ENCODE measurements at regions not wholly inside any gene's neighbourhood (a gene's known extent, or its start where the extent isn't known, plus 50 kb on each side); places are given as distances from the start of the nearest gene placed in this dataset.
"Not testable (repeated sequence)": the region's sequence is repeated elsewhere in the genome, so short reads cannot be mapped to it uniquely, and the experiment has no call there.

- DNase-seq = no peak
- no peak overlapping the region for H3K4me3 Mint-ChIP-seq
- CTCF ChIA-PET = no interaction called here
- peaks cover 15% of the 10 kb centered on the region for H3K9me3 Mint-ChIP-seq
- intact Hi-C loops (cut with micrococcal nuclease) = no loop called here
- no peaks in the 10 kb centered on the region for H3K4me1 Mint-ChIP-seq (ENCODE audit: low read depth)
- peaks cover 58% of the 10 kb centered on the region for H3K36me3 Mint-ChIP-seq
- POLR2A ChIA-PET = no interaction called here
- H3K27me3 Mint-ChIP-seq = no peaks in the 10 kb centered on the region
- H3K27ac Mint-ChIP-seq = no peak overlapping the region
Measured at GRCh38 chr1:119191325-119191724, 50.9 kb upstream of the WARS2 start.

- POLR2A ChIA-PET = no interaction called here
Measured at GRCh38 chr1:119204197-119204960, 63.9 kb upstream of the WARS2 start.

GRCh38 chr1:119204961-119205357 lies 64.5 kb upstream of the WARS2 start:
- POLR2A ChIA-PET = no interaction called here
- Mint-ChIP-seq H3K4me3 (no peak overlapping the region), H3K27ac (no peak overlapping the region), H3K4me1 (ENCODE audit: low read depth) (no peaks in the 10 kb centered on the region), H3K36me3 (peaks cover 17% of the 10 kb centered on the region), H3K9me3 (peaks cover 18% of the 10 kb centered on the region), H3K27me3 (no peaks in the 10 kb centered on the region)
- no peak for DNase-seq
- CTCF ChIA-PET = no interaction called here
- intact Hi-C loops (cut with micrococcal nuclease) = no loop called here

More at GRCh38 chr1:119204197-119204960, 63.9 kb upstream of the WARS2 start:
- no peak for DNase-seq
- Mint-ChIP-seq H3K36me3 (peaks cover 17% of the 10 kb centered on the region), H3K27me3 (no peaks in the 10 kb centered on the region), H3K27ac (no peak overlapping the region), H3K4me1 (ENCODE audit: low read depth) (no peaks in the 10 kb centered on the region), H3K9me3 (peaks cover 22% of the 10 kb centered on the region), H3K4me3 (no peak overlapping the region)
- CTCF ChIA-PET = no interaction called here
- intact Hi-C loops (cut with micrococcal nuclease) = no loop called here

GRCh38 chr1:119209061-119209460 lies 68.6 kb upstream of the WARS2 start:
- Mint-ChIP-seq H3K9me3 (peaks cover 15% of the 10 kb centered on the region), H3K4me3 (no peak overlapping the region), H3K4me1 (ENCODE audit: low read depth) (no peaks in the 10 kb centered on the region), H3K27ac (no peak overlapping the region), H3K27me3 (no peaks in the 10 kb centered on the region), H3K36me3 (peaks cover 14% of the 10 kb centered on the region)
- no peak for DNase-seq
- CTCF ChIA-PET = no interaction called here
- POLR2A ChIA-PET = no interaction called here
- intact Hi-C loops (cut with micrococcal nuclease) = no loop called here

- Mint-ChIP-seq H3K4me1 (ENCODE audit: low read depth) (no peaks in the 10 kb centered on the region), H3K4me3 (no peak overlapping the region), H3K36me3 (peaks cover 14% of the 10 kb centered on the region), H3K27me3 (no peaks in the 10 kb centered on the region), H3K9me3 (peaks cover 15% of the 10 kb centered on the region), H3K27ac (no peak overlapping the region)
- no peak for DNase-seq
- ChIA-PET CTCF (no interaction called here), POLR2A (no interaction called here)
- intact Hi-C loops (cut with micrococcal nuclease) = no loop called here
Measured at GRCh38 chr1:119209596-119210295, 69.3 kb upstream of the WARS2 start.

GRCh38 chr1:119210296-119210649 lies 69.8 kb upstream of the WARS2 start:
- peaks cover 14% of the 10 kb centered on the region for H3K36me3 Mint-ChIP-seq
- ChIA-PET POLR2A (no interaction called here), CTCF (no interaction called here)
- DNase-seq = no peak
- intact Hi-C loops (cut with micrococcal nuclease) = no loop called here
- H3K4me3 Mint-ChIP-seq = no peak overlapping the region
- peaks cover 15% of the 10 kb centered on the region for H3K9me3 Mint-ChIP-seq
- H3K4me1 Mint-ChIP-seq (ENCODE audit: low read depth) = no peaks in the 10 kb centered on the region
- H3K27ac Mint-ChIP-seq = no peak overlapping the region
- H3K27me3 Mint-ChIP-seq = no peaks in the 10 kb centered on the region

GRCh38 chr1:119213213-119213612 lies 72.8 kb upstream of the WARS2 start:
- H3K4me1 Mint-ChIP-seq (ENCODE audit: low read depth); H3K27ac Mint-ChIP-seq; H3K27me3 Mint-ChIP-seq; H3K4me3 Mint-ChIP-seq; intact Hi-C loops (cut with micrococcal nuclease); DNase-seq; POLR2A ChIA-PET: not testable (repeated sequence)
- Mint-ChIP-seq H3K9me3 (peaks cover 15% of the 10 kb centered on the region), H3K36me3 (peaks cover 13% of the 10 kb centered on the region)
- CTCF ChIA-PET = interaction anchor here (0.6 kb wide), 1 partner anchor 315 kb away, joined by 3 read pairs; no protein-coding TSS in a partner anchor

- DNase-seq; CTCF ChIA-PET; H3K4me1 Mint-ChIP-seq (ENCODE audit: low read depth); intact Hi-C loops (cut with micrococcal nuclease); H3K4me3 Mint-ChIP-seq; H3K27me3 Mint-ChIP-seq; POLR2A ChIA-PET; H3K27ac Mint-ChIP-seq: not testable (repeated sequence)
- H3K36me3 Mint-ChIP-seq = peaks cover 11% of the 10 kb centered on the region
- H3K9me3 Mint-ChIP-seq = peaks cover 15% of the 10 kb centered on the region
Measured at GRCh38 chr1:119214961-119215360, 74.5 kb upstream of the WARS2 start.

- Mint-ChIP-seq H3K4me3 (no peak overlapping the region), H3K27me3 (no peaks in the 10 kb centered on the region), H3K27ac (no peak overlapping the region), H3K9me3 (peaks cover 6% of the 10 kb centered on the region), H3K4me1 (ENCODE audit: low read depth) (no peaks in the 10 kb centered on the region), H3K36me3 (peaks cover 3% of the 10 kb centered on the region)
- CTCF ChIA-PET = no interaction called here
- no peak for DNase-seq
- intact Hi-C loops (cut with micrococcal nuclease) = no loop called here
- POLR2A ChIA-PET = no interaction called here
Measured at GRCh38 chr1:119217309-119217828, 76.9 kb upstream of the WARS2 start.

GRCh38 chr1:119219711-119220110 lies 79.3 kb upstream of the WARS2 start:
- no peak for DNase-seq
- H3K4me3 Mint-ChIP-seq = no peak overlapping the region
- ChIA-PET CTCF (no interaction called here), POLR2A (no interaction called here)
- no peaks in the 10 kb centered on the region for H3K9me3 Mint-ChIP-seq
- intact Hi-C loops (cut with micrococcal nuclease) = no loop called here
- no peak overlapping the region for H3K27ac Mint-ChIP-seq
- H3K4me1 Mint-ChIP-seq (ENCODE audit: low read depth) = no peaks in the 10 kb centered on the region
- H3K27me3 Mint-ChIP-seq = no peaks in the 10 kb centered on the region
- H3K36me3 Mint-ChIP-seq = peaks cover 3% of the 10 kb centered on the region

- no peaks in the 10 kb centered on the region for H3K4me1 Mint-ChIP-seq (ENCODE audit: low read depth)
- no peak overlapping the region for H3K27ac Mint-ChIP-seq
- no peak for DNase-seq
- H3K27me3 Mint-ChIP-seq = no peaks in the 10 kb centered on the region
- peaks cover 3% of the 10 kb centered on the region for H3K36me3 Mint-ChIP-seq
- no peak overlapping the region for H3K4me3 Mint-ChIP-seq
- ChIA-PET POLR2A (no interaction called here), CTCF (no interaction called here)
- H3K9me3 Mint-ChIP-seq = no peaks in the 10 kb centered on the region
- intact Hi-C loops (cut with micrococcal nuclease) = no loop called here
Measured at GRCh38 chr1:119220991-119221390, 80.5 kb upstream of the WARS2 start.

- H3K27me3 Mint-ChIP-seq = no peaks in the 10 kb centered on the region
- H3K27ac Mint-ChIP-seq = no peak overlapping the region
- no peak for DNase-seq
- no peaks in the 10 kb centered on the region for H3K9me3 Mint-ChIP-seq
- peaks cover 3% of the 10 kb centered on the region for H3K36me3 Mint-ChIP-seq
- intact Hi-C loops (cut with micrococcal nuclease) = no loop called here
- ChIA-PET CTCF (no interaction called here), POLR2A (no interaction called here)
- no peaks in the 10 kb centered on the region for H3K4me1 Mint-ChIP-seq (ENCODE audit: low read depth)
- no peak overlapping the region for H3K4me3 Mint-ChIP-seq
Measured at GRCh38 chr1:119222271-119222670, 81.8 kb upstream of the WARS2 start.

- POLR2A ChIA-PET = no interaction called here
- DNase-seq = no peak
- no peaks in the 10 kb centered on the region for H3K9me3 Mint-ChIP-seq
- peaks cover 1% of the 10 kb centered on the region for H3K36me3 Mint-ChIP-seq
- H3K27ac Mint-ChIP-seq = no peak overlapping the region
- intact Hi-C loops (cut with micrococcal nuclease) = no loop called here
- no peaks in the 10 kb centered on the region for H3K27me3 Mint-ChIP-seq
- H3K4me3 Mint-ChIP-seq = no peak overlapping the region
- CTCF ChIA-PET = interaction anchor here (1.1 kb wide), 1 partner anchor 50 kb away, joined by 4 read pairs; no protein-coding TSS in a partner anchor
- no peaks in the 10 kb centered on the region for H3K4me1 Mint-ChIP-seq (ENCODE audit: low read depth)
Measured at GRCh38 chr1:119225265-119225664, 84.8 kb upstream of the WARS2 start.

All from activated CD4-positive, alpha-beta memory T cell treated with anti-CD3 and anti-CD28 coated beads for 36 hours (primary cell).